HepG2 (cell line): ENCODE measurements at regions not wholly inside any gene's neighbourhood (a gene's known extent, or its start where the extent isn't known, plus 50 kb on each side); places are given as distances from the start of the nearest gene placed in this dataset.

Source experiments
- ATAC-seq: fragments of 200-7000 bp; cut with Tn5 transposase; 3 replicates; pipeline ENCODE4 v1.9.1; 2020; ENCODE audit warnings: mild to moderate bottlenecking, moderate library complexity
- BruUV-seq: library from RNA; stranded (reverse); fragments of 400-500 nt; replicated peaks from 2 replicates; lab custom pipeline; 2021; lab: Mats Ljungman, UMichigan
- CTCF ChIA-PET: fragments of 300-600 bp; formaldehyde crosslinking; extraction: SDS; loops from one replicate; lab custom pipeline; 2021; ENCODE audit warnings: low total read pairs, inconsistent platforms, low intra/inter-chr PET ratio; lab: Yijun Ruan, JAX
- POLR2A ChIA-PET: fragments of 350-600 bp; sonication (Branson Sonifier 250); formaldehyde crosslinking; loops from one replicate; lab custom pipeline; 2020; ENCODE audit warnings: antibody characterized with exemption, inconsistent platforms; lab: Yijun Ruan, JAX
- DNase-seq: peaks from one replicate; pipeline ENCODE4 v3.0.0-alpha.2; 2015; ENCODE audit warnings: low spot score
- FAIRE-seq: peaks from 3 replicates; lab custom pipeline; 2011; peaks lifted over from hg19 to GRCh38; lab: Jason Lieb, UNC
- H2AFZ ChIP-seq: one replicate; pipeline ENCODE4 v1.6.1; 2011; ENCODE audit warnings: low read length, inconsistent platforms
- H3K27ac ChIP-seq: fragments of 300-600 bp; 3 replicates; pipeline ENCODE4 v1.8.0; 2011; ENCODE audit warnings: mixed run types, mild to moderate bottlenecking, mixed read lengths, low read length, inconsistent platforms; ENCODE audit not compliant: insufficient read depth; ENCODE audit errors: extremely low read length
- H3K27me3 ChIP-seq, 2 experiments: fragments of 200-600 bp in 1 of 2; 2 replicates in 1 of 2; 3 replicates in 1 of 2; pipeline versions ENCODE4 v1.6.0 to v1.8.0; 2011; ENCODE audit warnings: low read length in 2 of 2, mild to moderate bottlenecking in 2 of 2, moderate library complexity in 2 of 2, inconsistent platforms in 1 of 2; ENCODE audit not compliant: insufficient read depth in 2 of 2, control insufficient read depth in 1 of 2
- H3K36me3 ChIP-seq, 2 experiments: fragments of 200-600 bp in 1 of 2; replicated peaks in 1 of 2; 2 replicates in 1 of 2; 3 replicates in 1 of 2; pipeline versions ENCODE4 v1.5.1 to v1.8.0; 2011; ENCODE audit warnings: low read length in 2 of 2, inconsistent platforms in 1 of 2; ENCODE audit not compliant: insufficient read depth in 2 of 2, control insufficient read depth in 1 of 2
- H3K4me1 ChIP-seq: 2 replicates; pipeline ENCODE4 v1.5.1; 2012; ENCODE audit warnings: low read length, inconsistent platforms; ENCODE audit not compliant: insufficient read depth
- H3K4me2 ChIP-seq: 2 replicates; pipeline ENCODE4 v1.6.0; 2011; ENCODE audit warnings: low read depth, low read length, inconsistent platforms
- H3K4me3 ChIP-seq, 3 experiments: fragments of 200-600 bp in 1 of 3; sonication (generic), shearing (Covaris generic) in 1 of 3; replicated peaks in 1 of 3; 2 replicates each; pipeline ENCODE4 v1.5.1; 2011 to 2016; ENCODE audit warnings: low read length in 3 of 3, inconsistent platforms in 2 of 3, low read depth in 2 of 3, mild to moderate bottlenecking in 2 of 3, control low read depth in 1 of 3, mixed read lengths in 1 of 3; ENCODE audit not compliant: insufficient read depth in 1 of 3
- H3K79me2 ChIP-seq: one replicate; pipeline ENCODE4 v1.6.1; 2011; ENCODE audit warnings: low read length, inconsistent platforms; ENCODE audit not compliant: insufficient read depth
- H3K9ac ChIP-seq: 2 replicates; pipeline ENCODE4 v1.6.0; 2011; ENCODE audit warnings: mild to moderate bottlenecking, low read depth, low read length, inconsistent platforms; ENCODE audit not compliant: insufficient read depth
- H3K9me3 ChIP-seq: 2 replicates; pipeline ENCODE4 v1.5.1; 2012; ENCODE audit warnings: mild to moderate bottlenecking, low read length
- H4K20me1 ChIP-seq: 2 replicates; pipeline ENCODE4 v1.6.0; 2011; ENCODE audit warnings: inconsistent platforms, mild to moderate bottlenecking, low read length, moderate library complexity; ENCODE audit not compliant: insufficient read depth
- DDIT3 ChIP-seq: sonication (generic); formaldehyde crosslinking; IDR thresholded peaks from 2 replicates; pipeline ENCODE4 v1.4.0; 2020; ENCODE audit warnings: mild to moderate bottlenecking, missing genetic modification reagents
- HNF4G ChIP-seq, 2 experiments: sonication (generic) in 1 of 2; formaldehyde crosslinking in 1 of 2; IDR thresholded peaks; 2 replicates each; pipeline versions ENCODE4 v1.4.0 to v1.6.1; 2011 to 2020; ENCODE audit warnings: borderline replicate concordance in 2 of 2, low read depth in 2 of 2, mild to moderate bottlenecking in 2 of 2, low read length in 1 of 2, missing genetic modification reagents in 1 of 2, moderate library complexity in 1 of 2
- POLR2AphosphoS2 ChIP-seq: IDR thresholded peaks from 2 replicates; pipeline ENCODE4 v1.6.1; 2011; ENCODE audit warnings: low read depth, low read length, improper control_type of control experiment
- ZBTB8A ChIP-seq: sonication (generic); formaldehyde crosslinking; IDR thresholded peaks from 2 replicates; pipeline ENCODE4 v1.4.0; 2020; ENCODE audit warnings: mild to moderate bottlenecking, low read depth, missing genetic modification reagents, borderline replicate concordance
- ZFP90 ChIP-seq: sonication (generic); formaldehyde crosslinking; IDR thresholded peaks from 2 replicates; pipeline ENCODE4 v1.8.0; 2022; ENCODE audit warnings: missing genetic modification reagents, mild to moderate bottlenecking, inconsistent platforms, borderline replicate concordance
- WGBS: methylation state at CpG from one replicate; pipeline ENCODE4 v1.1.6; 2017; ENCODE audit warnings: low lambda C conversion rate; 5-methylcytosine and 5-hydroxymethylcytosine counted together
- in situ Hi-C: cut with HindIII; loops from 2 replicates; pipeline ENCODE4 v1.10.0; 2017; ENCODE audit warnings: low pct_unique_long_range_greater_than_20kb; ENCODE audit not compliant: extremely low pct_ligation_motif_present
- intact Hi-C: fragments of 100-400 bp; cut with micrococcal nuclease; formaldehyde crosslinking; loops from one replicate; pipeline ENCODE4 v1.10.0; 2022; ENCODE audit not compliant: unreplicated experiment
- TF ChIP-seq, protein P1 (sequence below): sonication (generic); formaldehyde crosslinking; IDR thresholded peaks from 2 replicates; pipeline ENCODE4 v1.4.0; 2020; ENCODE audit warnings: missing genetic modification reagents
- TF ChIP-seq, protein P2 (sequence below): sonication (generic); formaldehyde crosslinking; IDR thresholded peaks from 2 replicates; pipeline ENCODE4 v1.8.0; 2022; ENCODE audit warnings: missing genetic modification reagents, mild to moderate bottlenecking, inconsistent platforms, borderline replicate concordance

DNA sequence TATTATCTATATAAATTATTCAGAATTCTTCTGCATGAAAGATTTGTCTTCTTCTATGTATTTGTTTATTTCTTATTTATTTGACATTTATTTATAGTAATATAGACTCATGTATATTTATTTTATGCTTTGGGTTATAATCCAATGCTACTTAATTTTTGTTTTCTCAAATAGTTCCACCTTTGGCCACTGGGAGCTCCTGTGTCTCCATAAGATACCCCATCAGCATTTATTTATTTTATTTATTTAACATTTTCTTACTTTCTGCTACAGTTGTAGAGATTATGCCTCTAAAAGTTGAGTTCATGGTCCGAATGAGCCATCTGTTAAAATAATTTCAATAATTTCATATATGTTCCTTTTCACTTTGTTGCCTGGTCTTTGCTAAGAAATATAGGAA is 289.4 kb downstream of the ADGRL2 start (continued):
- TF ChIP-seq ZFP90 (CRISPR knock-in tag) (no peak), DDIT3 (no peak)
- TF ChIP-seq, all 625 proteins: peak for 0

DNA sequence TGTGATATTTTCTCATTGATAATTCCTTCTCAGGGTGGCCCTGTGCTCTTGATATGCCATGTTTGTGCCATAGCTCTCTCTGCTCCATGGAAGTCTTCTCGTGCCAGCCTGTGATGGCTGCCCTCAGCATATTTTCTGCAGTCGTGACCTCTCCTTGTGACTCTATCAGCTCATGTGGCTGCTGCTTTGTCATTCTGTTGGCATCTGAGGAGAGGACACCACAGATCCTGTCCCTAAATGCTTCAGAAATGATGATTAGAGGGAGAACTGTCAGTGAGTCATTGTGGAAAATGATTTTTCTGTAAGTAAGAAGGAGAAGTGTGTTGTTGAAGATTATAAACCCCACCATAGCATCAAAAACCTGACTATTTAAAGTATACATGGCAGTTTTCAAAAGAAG is 286.0 kb downstream of the ADGRL2 start:
- no peak for DNase-seq
- in situ Hi-C loops, result no loop called here
- Histone ChIP-seq H4K20me1 (no peaks in the 10 kb centered on the region), H3K4me3 (no peak overlapping the region), H3K27ac (no peak overlapping the region), H3K9ac (no peak overlapping the region), H3K4me2 (no peak overlapping the region)
- FAIRE-seq, result no peak
- TF ChIP-seq ZBTB8A (no peak), HNF4G (IDR thresholded peaks at IDR 0.05; ENCODE audit: borderline replicate concordance, low read depth, low read length) (no peak), HNF4G (CRISPR knock-in tag; IDR thresholded peaks at IDR 0.05; ENCODE audit: borderline replicate concordance, low read depth) (no peak), POLR2AphosphoS2 (no peak)
- TF ChIP-seq, protein P1, sequence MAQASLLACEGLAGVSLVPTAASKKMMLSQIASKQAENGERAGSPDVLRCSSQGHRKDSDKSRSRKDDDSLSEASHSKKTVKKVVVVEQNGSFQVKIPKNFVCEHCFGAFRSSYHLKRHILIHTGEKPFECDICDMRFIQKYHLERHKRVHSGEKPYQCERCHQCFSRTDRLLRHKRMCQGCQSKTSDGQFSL (CRISPR knock-in tag), result no peak
- TF ChIP-seq, protein P2, sequence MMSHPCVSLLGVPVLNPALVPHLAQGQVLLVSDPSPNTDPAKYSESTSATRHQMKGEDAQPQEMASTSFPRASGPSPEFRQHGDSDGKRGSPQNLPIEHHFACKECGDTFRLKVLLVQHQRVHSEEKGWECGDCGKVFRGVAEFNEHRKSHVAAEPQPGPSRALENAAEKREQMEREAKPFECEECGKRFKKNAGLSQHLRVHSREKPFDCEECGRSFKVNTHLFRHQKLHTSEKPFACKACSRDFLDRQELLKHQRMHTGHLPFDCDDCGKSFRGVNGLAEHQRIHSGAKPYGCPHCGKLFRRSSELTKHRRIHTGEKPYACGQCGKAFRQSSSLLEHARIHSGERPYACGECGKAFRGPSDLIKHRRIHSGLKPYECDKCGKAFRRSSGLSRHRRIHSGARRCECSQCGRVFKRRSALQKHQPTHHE (CRISPR knock-in tag), result no peak
- TF ChIP-seq, all 625 proteins: peak for 0
- H3K9me3 ChIP-seq, result peaks cover 48% of the 10 kb centered on the region
- no peaks in the 10 kb centered on the region for H3K4me1 ChIP-seq
- no peaks in the 10 kb centered on the region for H3K79me2 ChIP-seq
- POLR2A ChIA-PET, result no interaction called here
- intact Hi-C loops, result no loop called here
- CTCF ChIA-PET, result no interaction called here
- no peaks in the 10 kb centered on the region for H3K27me3 ChIP-seq
- no TSS peak for BruUV-seq
- WGBS, result 0% methylated on average over 2 of the region's 2 CpGs
- no peaks in the 10 kb centered on the region for H3K36me3 ChIP-seq
- H2AFZ ChIP-seq, result no peak overlapping the region
- no peak for ATAC-seq
